ENCODE measurements at regions not wholly inside any gene's neighbourhood (a gene's known extent, or its start where the extent isn't known, plus 50 kb on each side); places are given as distances from the start of the nearest gene placed in this dataset.

GRCh38 chr13:109684084-109684823 is 102.1 kb downstream of the IRS2 start:
- peaks cover 2% of the 10 kb centered on the region for H3K27me3 ChIP-seq (ENCODE audit: control insufficient read depth, insufficient read depth, low read length)
- no peak for DNase-seq (ENCODE audit: low read depth)
- no peak overlapping the region for H3K4me3 ChIP-seq (ENCODE audit: low read depth, low read length)
- H3K36me3 ChIP-seq (ENCODE audit: control insufficient read depth, insufficient read depth, low read length) = no peaks in the 10 kb centered on the region
- TF ChIP-seq CTCF (IDR thresholded peaks at IDR 0.05; ENCODE audit: insufficient read depth, low read length, poor library complexity, severe bottlenecking) = no peak

GRCh38 chr13:109682534-109683244 is 103.7 kb downstream of the IRS2 start:
- H3K36me3 ChIP-seq (ENCODE audit: control insufficient read depth, insufficient read depth, low read length) = no peaks in the 10 kb centered on the region
- no peak for TF ChIP-seq CTCF (IDR thresholded peaks at IDR 0.05; ENCODE audit: insufficient read depth, low read length, poor library complexity, severe bottlenecking)
- H3K4me3 ChIP-seq (ENCODE audit: low read depth, low read length) = no peak overlapping the region
- no peak for DNase-seq (ENCODE audit: low read depth)
- H3K27me3 ChIP-seq (ENCODE audit: control insufficient read depth, insufficient read depth, low read length) = peaks cover 2% of the 10 kb centered on the region

GRCh38 chr13:109680930-109681329 is 105.5 kb downstream of the IRS2 start:
- no peak for TF ChIP-seq CTCF (IDR thresholded peaks at IDR 0.05; ENCODE audit: insufficient read depth, low read length, poor library complexity, severe bottlenecking)
- Histone ChIP-seq H3K36me3 (ENCODE audit: control insufficient read depth, insufficient read depth, low read length) (no peaks in the 10 kb centered on the region), H3K4me3 (ENCODE audit: low read depth, low read length) (no peak overlapping the region), H3K27me3 (ENCODE audit: control insufficient read depth, insufficient read depth, low read length) (peaks cover 2% of the 10 kb centered on the region)
- DNase-seq (ENCODE audit: low read depth) = no peak

GRCh38 chr13:109680288-109680687 is 106.1 kb downstream of the IRS2 start:
- DNase-seq (ENCODE audit: low read depth) = no peak
- Histone ChIP-seq H3K27me3 (ENCODE audit: control insufficient read depth, insufficient read depth, low read length) (peaks cover 2% of the 10 kb centered on the region), H3K36me3 (ENCODE audit: control insufficient read depth, insufficient read depth, low read length) (no peaks in the 10 kb centered on the region), H3K4me3 (ENCODE audit: low read depth, low read length) (no peak overlapping the region)
- no peak for TF ChIP-seq CTCF (IDR thresholded peaks at IDR 0.05; ENCODE audit: insufficient read depth, low read length, poor library complexity, severe bottlenecking)

GRCh38 chr13:109678459-109678858 is 107.9 kb downstream of the IRS2 start:
- Histone ChIP-seq H3K27me3 (ENCODE audit: control insufficient read depth, insufficient read depth, low read length) (peaks cover 2% of the 10 kb centered on the region), H3K4me3 (ENCODE audit: low read depth, low read length) (no peak overlapping the region), H3K36me3 (ENCODE audit: control insufficient read depth, insufficient read depth, low read length) (no peaks in the 10 kb centered on the region)
- no peak for DNase-seq (ENCODE audit: low read depth)
- no peak for TF ChIP-seq CTCF (IDR thresholded peaks at IDR 0.05; ENCODE audit: insufficient read depth, low read length, poor library complexity, severe bottlenecking)
